ENCODE measurements at regions not wholly inside any gene's neighbourhood (a gene's known extent, or its start where the extent isn't known, plus 50 kb on each side); places are given as distances from the start of the nearest gene placed in this dataset.

GRCh38 chr3:61438253-61439121 is 122.9 kb upstream of the PTPRG start:
- no peak for TF ChIP-seq ZZZ3 (IDR thresholded peaks at IDR 0.05; ENCODE audit: control insufficient read depth, insufficient read length, low read depth)
- no peak for TF ChIP-seq SUZ12 (IDR thresholded peaks at IDR 0.05; ENCODE audit: unreplicated experiment)
- no peak for TF ChIP-seq HCFC1 (IDR thresholded peaks at IDR 0.05; ENCODE audit: low read length)
- TF ChIP-seq NFIC (IDR thresholded peaks at IDR 0.05; ENCODE audit: low read depth, low read length): no peak
- no peak for TF ChIP-seq E2F4 (IDR thresholded peaks at IDR 0.05; ENCODE audit: low read depth, low read length)
- TF ChIP-seq ETV6 (conservative IDR thresholded peaks at IDR 0.05 in 1 of 2, IDR thresholded peaks at IDR 0.05 in 1 of 2; ENCODE audit: borderline replicate concordance in 1 of 2, low read depth in 1 of 2): no peak
- no peak for TF ChIP-seq RCOR1 (conservative IDR thresholded peaks at IDR 0.05; ENCODE audit: low read depth, low read length)
- TF ChIP-seq USF2 (IDR thresholded peaks at IDR 0.05; ENCODE audit: borderline replicate concordance, low read depth, low read length): no peak
- TF ChIP-seq CTCF (IDR thresholded peaks at IDR 0.05 in 2 of 3, conservative IDR thresholded peaks at IDR 0.05 in 1 of 3; ENCODE audit: control insufficient read depth in 2 of 3, extremely low read depth in 1 of 3, insufficient read depth in 1 of 3, low read depth in 3 of 3, low read length in 3 of 3): no peak
- no peak for TF ChIP-seq YY1 (IDR thresholded peaks at IDR 0.05; ENCODE audit: low read depth, low read length)
